HEK293T (cell line): ENCODE measurements at regions not wholly inside any gene's neighbourhood (a gene's known extent, or its start where the extent isn't known, plus 50 kb on each side); places are given as distances from the start of the nearest gene placed in this dataset.

Source experiments
- CTCF ChIA-PET: fragments of 350-600 bp; formaldehyde crosslinking; extraction: SDS; loops from one replicate; lab custom pipeline; 2021; ENCODE audit warnings: antibody characterized with exemption, inconsistent platforms; lab: Yijun Ruan, JAX
- POLR2A ChIA-PET: fragments of 350-600 bp; formaldehyde crosslinking; extraction: SDS; loops from one replicate; lab custom pipeline; 2020; ENCODE audit warnings: antibody characterized with exemption, inconsistent platforms; lab: Yijun Ruan, JAX
- DNase-seq: peaks from one replicate; pipeline ENCODE4 v3.0.0; 2012; ENCODE audit warnings: mixed read lengths; ENCODE audit errors: extremely low spot score
- ARNT ChIP-seq: fragments of 450-650 bp; IDR thresholded peaks from 2 replicates; pipeline ENCODE4 v1.6.1; 2017; ENCODE audit warnings: mild to moderate bottlenecking
- BHLHE40 ChIP-seq: fragments of 450-650 bp; IDR thresholded peaks from 2 replicates; pipeline ENCODE4 v1.6.1; 2016; ENCODE audit warnings: mild to moderate bottlenecking, moderate library complexity, borderline replicate concordance
- CTBP1 ChIP-seq: fragments of 450-650 bp; IDR thresholded peaks from 2 replicates; pipeline ENCODE4 v1.6.1; 2016; ENCODE audit warnings: borderline replicate concordance
- ELF4 ChIP-seq: fragments of 450-650 bp; IDR thresholded peaks from 2 replicates; pipeline ENCODE4 v1.6.1; 2017; ENCODE audit warnings: antibody characterized with exemption
- FOXA1 ChIP-seq: fragments of 450-650 bp; IDR thresholded peaks from 2 replicates; pipeline ENCODE4 v1.6.1; 2016; ENCODE audit warnings: mild to moderate bottlenecking
- FOXK2 ChIP-seq: fragments of 450-650 bp; IDR thresholded peaks from 2 replicates; pipeline ENCODE4 v1.6.1; 2016; ENCODE audit warnings: mild to moderate bottlenecking
- FOXM1 ChIP-seq: fragments of 450-650 bp; IDR thresholded peaks from 2 replicates; pipeline ENCODE4 v1.6.1; 2017; ENCODE audit warnings: mild to moderate bottlenecking, borderline replicate concordance
- HDGF ChIP-seq: fragments of 450-650 bp; IDR thresholded peaks from 2 replicates; pipeline ENCODE4 v1.6.1; 2017; ENCODE audit warnings: antibody characterized with exemption, borderline replicate concordance
- L3MBTL2 ChIP-seq: fragments of 450-650 bp; conservative IDR thresholded peaks from 2 replicates; pipeline ENCODE4 v1.6.1; 2016; ENCODE audit warnings: mild to moderate bottlenecking
- LEF1 ChIP-seq: fragments of 450-650 bp; IDR thresholded peaks from 2 replicates; pipeline ENCODE4 v1.6.1; 2017; ENCODE audit warnings: mild to moderate bottlenecking, borderline replicate concordance
- NFRKB ChIP-seq: fragments of 450-650 bp; IDR thresholded peaks from 2 replicates; pipeline ENCODE4 v1.6.1; 2016; ENCODE audit warnings: mild to moderate bottlenecking, moderate library complexity
- PKNOX1 ChIP-seq: fragments of 450-650 bp; IDR thresholded peaks from 2 replicates; pipeline ENCODE4 v1.6.1; 2016
- SP1 ChIP-seq: fragments of 450-650 bp; IDR thresholded peaks from 2 replicates; pipeline ENCODE4 v1.6.1; 2017
- SUZ12 ChIP-seq: fragments of 450-650 bp; IDR thresholded peaks from 2 replicates; pipeline ENCODE4 v1.6.1; 2016; ENCODE audit warnings: mild to moderate bottlenecking
- TARDBP ChIP-seq: fragments of 450-650 bp; IDR thresholded peaks from 2 replicates; pipeline ENCODE4 v1.6.1; 2016
- ZNF384 ChIP-seq: fragments of 450-650 bp; IDR thresholded peaks from 2 replicates; pipeline ENCODE4 v1.6.1; 2016

GRCh38 chr4:136803433-136803832 lies 728.9 kb downstream of the PCDH18 start:
- POLR2A ChIA-PET: no interaction called here
- no peak for TF ChIP-seq L3MBTL2
- TF ChIP-seq BHLHE40: no peak
- no peak for TF ChIP-seq SP1
- TF ChIP-seq PKNOX1: no peak
- no peak for TF ChIP-seq ARNT
- no peak for TF ChIP-seq NFRKB
- no peak for TF ChIP-seq FOXA1
- TF ChIP-seq LEF1: no peak
- DNase-seq: no peak
- CTCF ChIA-PET: no interaction called here

GRCh38 chr4:136800248-136800647 lies 732.0 kb downstream of the PCDH18 start:
- ChIA-PET CTCF (no interaction called here), POLR2A (no interaction called here)
- DNase-seq: no peak
- no peak for TF ChIP-seq FOXM1
- TF ChIP-seq PKNOX1: peak; percentile 65
- no peak for TF ChIP-seq NFRKB
- TF ChIP-seq LEF1: no peak

GRCh38 chr4:136796953-136797352 lies 735.3 kb downstream of the PCDH18 start:
- POLR2A ChIA-PET: no interaction called here
- TF ChIP-seq SP1: no peak
- TF ChIP-seq BHLHE40: no peak
- TF ChIP-seq HDGF: no peak
- TF ChIP-seq LEF1: no peak
- TF ChIP-seq PKNOX1: no peak
- TF ChIP-seq ARNT: no peak
- no peak for TF ChIP-seq ZNF384
- no peak for TF ChIP-seq TARDBP
- TF ChIP-seq FOXK2: no peak
- TF ChIP-seq CTBP1: no peak
- TF ChIP-seq L3MBTL2: no peak
- no peak for TF ChIP-seq SUZ12
- no peak for TF ChIP-seq FOXA1
- TF ChIP-seq NFRKB: no peak
- no peak for TF ChIP-seq ELF4
- no peak for TF ChIP-seq FOXM1
- CTCF ChIA-PET: no interaction called here
- DNase-seq: no peak

GRCh38 chr4:136793848-136794247 lies 738.4 kb downstream of the PCDH18 start:
- ChIA-PET CTCF (no interaction called here), POLR2A (no interaction called here)
- no peak for TF ChIP-seq FOXM1
- TF ChIP-seq NFRKB: no peak
- TF ChIP-seq CTBP1: no peak
- TF ChIP-seq FOXA1: no peak
- TF ChIP-seq HDGF: no peak
- no peak for TF ChIP-seq ARNT
- no peak for DNase-seq

GRCh38 chr4:136784326-136784725 lies 748.0 kb downstream of the PCDH18 start:
- DNase-seq: no peak
- POLR2A ChIA-PET: no interaction called here
- TF ChIP-seq BHLHE40 (no peak), NFRKB (no peak), L3MBTL2 (no peak), ELF4 (no peak), TARDBP (no peak), PKNOX1 (no peak), ZNF384 (no peak), LEF1 (no peak)
- CTCF ChIA-PET: no interaction called here

GRCh38 chr4:136769717-136770116 lies 762.6 kb downstream of the PCDH18 start:
- ChIA-PET CTCF (no interaction called here), POLR2A (no interaction called here)
- no peak for TF ChIP-seq ZNF384
- TF ChIP-seq HDGF: no peak
- no peak for TF ChIP-seq NFRKB
- no peak for TF ChIP-seq SUZ12
- TF ChIP-seq ELF4: no peak
- TF ChIP-seq TARDBP: no peak
- no peak for TF ChIP-seq ARNT
- TF ChIP-seq LEF1: no peak
- no peak for TF ChIP-seq FOXA1
- no peak for TF ChIP-seq L3MBTL2
- TF ChIP-seq FOXK2: no peak
- TF ChIP-seq CTBP1: no peak
- TF ChIP-seq BHLHE40: no peak
- TF ChIP-seq FOXM1: no peak
- TF ChIP-seq PKNOX1: no peak
- TF ChIP-seq SP1: no peak
- DNase-seq: no peak
